ENCODE measurements at regions not wholly inside any gene's neighbourhood (a gene's known extent, or its start where the extent isn't known, plus 50 kb on each side); places are given as distances from the start of the nearest gene placed in this dataset.
A peak's percentile ranks its signal among the peaks of the same experiment; 100 is the strongest.
"Not testable (repeated sequence)": the region's sequence is repeated elsewhere in the genome, so short reads cannot be mapped to it uniquely, and the experiment has no call there.

- ATAC-seq (ENCODE audit: poor library complexity) (no peak), DNase-seq (no peak)
- intact Hi-C loops (cut with DNase I), result no loop called here
These were observed 365.6 kb upstream of the AUTS2 start for GRCh38 chr7:69232445-69233376.

DNA sequence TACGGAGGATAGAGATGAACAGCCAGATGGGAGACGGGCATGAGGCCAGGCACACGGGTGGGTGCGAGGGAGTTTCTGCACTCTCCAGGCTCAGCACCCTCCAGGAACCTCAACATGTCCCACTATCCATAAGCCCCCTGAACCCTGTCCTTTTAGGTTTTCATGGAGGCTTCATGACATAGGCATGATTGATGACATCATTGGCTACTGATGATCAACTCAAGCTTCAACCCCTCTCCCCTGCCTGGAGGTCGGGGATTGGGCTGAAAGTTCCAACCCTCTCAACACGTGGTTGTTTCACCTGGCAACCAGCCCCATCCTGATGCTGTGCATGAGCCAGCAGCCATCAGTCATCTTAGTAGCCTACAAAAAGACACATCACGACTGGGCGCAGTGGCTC is 360.7 kb upstream of the AUTS2 start:
- ATAC-seq (ENCODE audit: poor library complexity) (no peak), DNase-seq (no peak)
- intact Hi-C loops (cut with DNase I), result no loop called here

GRCh38 chr7:69243016-69243415 is 355.3 kb upstream of the AUTS2 start:
- ATAC-seq (ENCODE audit: poor library complexity), result no peak
- intact Hi-C loops (cut with DNase I), result no loop called here
- no peak for DNase-seq

DNA sequence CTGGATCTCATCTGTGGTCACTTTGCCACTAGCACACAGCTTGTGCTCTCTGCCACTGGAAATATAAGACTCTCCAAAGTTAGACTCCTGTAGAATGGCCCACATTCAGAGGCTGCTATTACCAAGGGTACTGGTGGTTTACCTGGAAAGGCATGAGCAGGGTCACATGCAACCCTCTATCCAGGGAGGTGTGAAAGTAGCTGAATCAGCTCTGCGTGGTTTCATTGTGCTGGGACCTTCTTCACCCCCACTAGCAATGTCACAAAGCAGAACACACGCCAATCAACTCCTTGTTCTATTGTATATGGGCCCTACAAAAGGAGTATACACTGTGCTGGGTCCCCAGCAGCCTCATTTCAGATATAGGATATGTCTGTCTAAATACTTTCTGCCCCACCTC is 353.6 kb upstream of the AUTS2 start:
- intact Hi-C loops (cut with DNase I), result no loop called here
- ATAC-seq (ENCODE audit: poor library complexity), result no peak
- DNase-seq, result no peak

DNA sequence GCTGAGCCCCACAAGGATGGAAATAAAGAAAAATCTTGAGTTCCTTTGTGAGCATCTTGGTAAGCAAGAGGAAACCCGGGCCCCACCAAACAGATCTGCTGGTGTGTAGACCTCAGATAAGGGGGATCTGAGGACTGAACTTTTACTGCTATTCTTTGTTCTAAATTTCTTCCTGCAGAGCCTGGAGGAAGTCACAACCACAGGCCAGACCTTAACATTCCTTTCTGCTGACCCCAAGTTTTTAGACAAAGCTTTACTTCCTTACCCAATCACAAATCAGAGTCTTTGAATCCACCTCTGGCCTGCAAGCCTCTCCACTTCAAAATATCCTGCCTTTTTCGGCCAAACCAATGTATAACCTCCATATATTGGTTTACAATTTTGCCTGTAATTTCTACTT is 352.6 kb upstream of the AUTS2 start:
- ATAC-seq (ENCODE audit: poor library complexity) (peak; percentile 34), DNase-seq (no peak)
- intact Hi-C loops (cut with DNase I), result no loop called here

- intact Hi-C loops (cut with DNase I), result no loop called here
- DNase-seq, result peak; percentile 42
- ATAC-seq (ENCODE audit: poor library complexity), result peak; percentile 80
These were observed 351.5 kb upstream of the AUTS2 start for GRCh38 chr7:69246758-69247157.

GRCh38 chr7:69248382-69248828 is 349.9 kb upstream of the AUTS2 start:
- DNase-seq; ATAC-seq (ENCODE audit: poor library complexity); intact Hi-C loops (cut with DNase I): not testable (repeated sequence)

- DNase-seq, result no peak
- intact Hi-C loops (cut with DNase I), result no loop called here
- no peak for ATAC-seq (ENCODE audit: poor library complexity)
These were observed 347.3 kb upstream of the AUTS2 start for GRCh38 chr7:69250958-69251357.

DNA sequence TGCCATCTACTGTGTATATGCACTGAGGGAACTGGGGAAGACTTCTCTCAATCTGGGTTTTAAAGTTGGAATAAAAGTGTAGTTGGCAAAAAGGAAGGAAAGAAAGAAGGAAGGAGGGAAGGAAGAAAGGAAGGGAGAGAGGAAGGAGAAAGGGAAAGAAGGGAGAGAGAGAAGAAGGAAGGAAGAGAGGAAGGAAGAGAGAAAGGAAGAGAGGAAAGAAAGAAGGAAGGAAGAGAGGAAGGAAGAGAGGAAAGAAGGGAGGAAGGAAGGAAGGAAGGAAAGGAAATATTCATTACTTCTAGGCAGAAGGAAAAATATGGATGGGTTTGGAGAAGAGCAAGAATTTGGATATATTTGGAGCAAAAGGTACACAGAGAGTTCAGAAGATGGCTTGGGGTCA is 343.6 kb upstream of the AUTS2 start:
- DNase-seq (no peak), ATAC-seq (ENCODE audit: poor library complexity) (no peak)
- intact Hi-C loops (cut with DNase I), result no loop called here

DNA sequence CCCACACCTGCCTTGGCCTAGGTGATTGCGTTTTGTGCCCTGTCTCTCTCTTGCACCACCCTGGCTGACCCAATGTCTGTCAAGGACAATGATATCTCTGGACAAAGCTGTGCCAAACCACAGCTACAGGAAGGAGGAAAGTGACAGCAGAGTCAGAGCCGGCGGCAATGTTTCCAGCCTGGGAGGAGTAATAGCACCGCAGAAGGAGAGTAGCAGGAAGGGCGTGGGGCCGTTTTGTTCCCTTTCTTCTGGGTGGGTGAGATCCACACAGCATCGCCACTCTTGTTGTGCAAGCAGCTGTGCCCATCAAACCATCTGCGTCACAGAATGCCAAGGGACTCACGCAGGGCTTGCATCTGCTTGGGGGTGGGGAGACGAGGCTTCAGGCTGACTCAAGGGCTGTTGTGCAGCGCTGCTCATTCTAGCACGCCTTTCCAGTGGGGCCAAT is 341.6 kb upstream of the AUTS2 start:
- ATAC-seq (ENCODE audit: poor library complexity) (peak; percentile 82), DNase-seq (peak; percentile 77)
- intact Hi-C loops (cut with DNase I), result no loop called here

DNA sequence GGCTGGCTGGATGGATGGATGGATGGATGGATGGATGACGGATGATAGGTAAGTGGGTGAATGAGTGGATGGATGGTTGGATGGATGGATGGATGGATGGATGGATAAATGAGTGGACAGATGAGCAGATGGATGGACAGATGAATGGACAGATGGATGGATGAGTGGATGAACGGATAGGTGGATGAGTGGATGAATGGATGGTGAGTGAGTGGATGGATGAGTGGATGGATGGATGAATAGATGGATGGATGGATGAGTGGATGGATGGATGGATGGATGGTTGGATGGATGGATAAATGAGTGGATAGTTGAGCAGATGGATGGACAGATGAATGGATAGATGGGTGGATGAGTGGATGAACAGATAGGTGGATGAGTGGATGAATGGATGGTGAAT is 340.7 kb upstream of the AUTS2 start:
- ATAC-seq (ENCODE audit: poor library complexity) (no peak), DNase-seq (no peak)
- intact Hi-C loops (cut with DNase I), result no loop called here

DNA sequence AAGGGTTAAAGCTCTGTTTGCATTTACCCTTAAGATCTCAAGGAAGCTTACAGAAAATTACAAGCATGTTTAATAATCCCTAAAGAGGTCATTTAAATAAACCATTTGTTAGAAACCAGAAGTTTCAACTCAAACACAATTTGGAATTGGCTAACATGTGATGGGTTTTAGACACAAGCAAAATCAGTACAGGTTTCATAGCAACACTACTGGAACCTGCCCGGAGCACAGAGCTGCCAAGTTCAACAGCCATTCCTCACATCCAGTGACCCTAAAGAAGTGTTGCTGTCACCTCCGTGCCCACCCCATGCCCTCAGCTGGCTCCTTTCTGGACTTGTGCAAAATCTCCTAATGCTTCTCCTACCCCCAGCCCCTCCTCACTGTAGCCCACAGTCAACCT is 338.8 kb upstream of the AUTS2 start:
- DNase-seq (no peak), ATAC-seq (ENCODE audit: poor library complexity) (no peak)
- intact Hi-C loops (cut with DNase I), result no loop called here

GRCh38 chr7:69260023-69260422 is 338.3 kb upstream of the AUTS2 start:
- DNase-seq (no peak), ATAC-seq (ENCODE audit: poor library complexity) (no peak)
- intact Hi-C loops (cut with DNase I), result no loop called here

DNA sequence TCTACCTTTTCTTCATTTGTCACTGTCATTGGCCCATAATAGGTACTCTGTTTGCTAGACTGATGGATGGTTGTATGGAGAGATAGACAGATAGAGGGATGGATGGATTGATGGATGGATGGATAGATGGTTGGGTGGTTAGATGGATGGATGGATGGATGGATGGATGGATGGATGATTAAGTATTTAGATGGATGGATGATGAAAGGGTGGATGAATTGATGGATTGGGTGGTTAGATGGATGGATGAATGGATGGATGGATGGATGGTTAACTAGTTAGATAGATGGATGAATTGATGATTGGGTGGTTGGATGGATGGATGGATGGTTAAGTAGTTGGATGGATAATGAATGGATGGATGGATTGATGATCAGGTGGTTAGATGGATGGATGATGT is 334.7 kb upstream of the AUTS2 start:
- ATAC-seq (ENCODE audit: poor library complexity), result no peak
- intact Hi-C loops (cut with DNase I), result no loop called here

DNA sequence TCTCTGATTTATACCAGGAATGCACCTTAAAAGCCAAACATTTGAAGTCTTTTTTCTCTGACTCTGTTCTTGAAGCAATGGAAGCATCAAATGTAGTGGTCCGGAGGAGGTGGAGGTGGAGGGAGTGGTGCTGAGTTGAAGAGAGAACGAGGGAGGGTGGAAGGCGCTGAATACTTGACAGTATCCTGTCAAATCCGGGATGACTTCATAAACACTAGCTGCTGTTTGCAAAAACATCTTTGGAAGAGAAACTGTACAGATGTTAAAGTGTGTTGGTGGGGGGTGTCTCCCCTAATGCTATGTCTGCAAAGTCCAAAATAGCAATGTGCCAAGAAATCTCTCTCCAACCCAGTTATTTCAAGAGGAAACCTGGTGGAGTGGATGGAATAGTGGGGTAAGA is 328.5 kb upstream of the AUTS2 start:
- no peak for ATAC-seq (ENCODE audit: poor library complexity)
- intact Hi-C loops (cut with DNase I), result no loop called here
- DNase-seq, result no peak

More for the DNA sequence above, 334.7 kb upstream of the AUTS2 start:
- DNase-seq, result no peak

DNA sequence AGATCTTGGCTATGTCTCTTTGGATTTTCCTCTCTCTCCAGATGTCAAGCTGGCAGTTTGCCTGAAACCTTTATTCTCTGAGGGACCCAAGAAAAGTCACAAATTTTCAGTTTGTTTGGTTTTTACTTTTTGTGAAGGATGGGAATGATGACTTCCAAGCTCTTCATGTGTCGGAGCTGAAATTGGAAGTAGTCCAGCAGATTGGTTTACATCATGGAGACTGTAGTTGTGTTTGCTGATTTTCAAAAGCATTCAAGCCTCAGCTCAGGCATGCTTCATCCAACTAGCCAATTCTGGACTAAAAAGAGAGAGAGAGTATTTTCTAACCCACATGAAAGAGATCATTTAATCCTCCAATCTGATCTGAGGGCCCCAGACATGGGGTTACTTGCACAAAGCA is 326.2 kb upstream of the AUTS2 start:
- DNase-seq, result no peak
- intact Hi-C loops (cut with DNase I), result no loop called here
- no peak for ATAC-seq (ENCODE audit: poor library complexity)

- DNase-seq, result no peak
- intact Hi-C loops (cut with DNase I), result no loop called here
- ATAC-seq (ENCODE audit: poor library complexity), result no peak
These were observed 322.1 kb upstream of the AUTS2 start for GRCh38 chr7:69276011-69276729.

- DNase-seq (no peak), ATAC-seq (ENCODE audit: poor library complexity) (no peak)
- intact Hi-C loops (cut with DNase I), result no loop called here
These were observed 320.9 kb upstream of the AUTS2 start for GRCh38 chr7:69277366-69277765.

- ATAC-seq (ENCODE audit: poor library complexity) (no peak), DNase-seq (no peak)
- intact Hi-C loops (cut with DNase I), result no loop called here
These were observed 315.3 kb upstream of the AUTS2 start for GRCh38 chr7:69282946-69283345.

GRCh38 chr7:69283421-69283820 is 314.9 kb upstream of the AUTS2 start:
- ATAC-seq (ENCODE audit: poor library complexity) (peak; percentile 55), DNase-seq (peak; percentile 47)
- intact Hi-C loops (cut with DNase I), result no loop called here

Data from Right ventricle myocardium superior (tissue), 1 donor.